ENCODE measurements at regions not wholly inside any gene's neighbourhood (a gene's known extent, or its start where the extent isn't known, plus 50 kb on each side); places are given as distances from the start of the nearest gene placed in this dataset.

GRCh38 chr3:84184937-84185336, 773.9 kb upstream of the CADM2 start:
- Histone ChIP-seq H3K9me3 (ENCODE audit: insufficient read depth, low read length) (peaks cover 17% of the 10 kb centered on the region), H3K4me1 (ENCODE audit: insufficient read depth, insufficient read length) (no peaks in the 10 kb centered on the region), H3K36me3 (ENCODE audit: insufficient read depth, insufficient read length, low read length) (no peaks in the 10 kb centered on the region), H3K4me3 (ENCODE audit: insufficient read length, low read depth) (no peak overlapping the region), H3K9ac (ENCODE audit: insufficient read length, low read depth) (no peak overlapping the region), H3K27me3 (ENCODE audit: insufficient read depth, insufficient read length) (no peaks in the 10 kb centered on the region)
- DNase-seq (ENCODE audit: low read depth, low spot score) = no peak
- TF ChIP-seq SUZ12 (IDR thresholded peaks at IDR 0.05; ENCODE audit: extremely low read depth, insufficient read depth, insufficient read length) = no peak
- no peak for TF ChIP-seq ZNF274 (IDR thresholded peaks at IDR 0.05; ENCODE audit: low read depth, low read length)
- TF ChIP-seq YY1 (IDR thresholded peaks at IDR 0.05; ENCODE audit: insufficient read depth, insufficient read length) = no peak

DNA sequence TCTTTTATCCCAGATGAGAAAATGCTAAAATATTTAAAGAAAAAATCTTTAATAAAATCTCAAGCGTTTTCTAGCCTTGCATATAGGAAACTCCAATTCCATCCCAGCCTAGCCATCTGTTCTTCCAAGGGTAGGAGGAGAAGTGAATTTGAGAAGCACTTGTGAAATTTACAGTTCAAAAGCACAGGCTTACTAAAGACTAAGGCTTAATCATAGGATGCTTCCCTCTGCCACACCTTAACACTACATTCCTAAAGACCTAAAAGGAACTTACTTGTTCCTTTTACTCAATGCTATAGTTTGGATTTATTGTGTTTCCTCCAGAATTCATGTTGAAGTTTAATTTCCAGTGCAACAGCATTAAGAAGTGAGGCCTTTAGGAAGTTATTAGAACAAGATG, 764.8 kb upstream of the CADM2 start:
- TF ChIP-seq YY1 (IDR thresholded peaks at IDR 0.05; ENCODE audit: insufficient read depth, insufficient read length) = no peak
- no peak for TF ChIP-seq SUZ12 (IDR thresholded peaks at IDR 0.05; ENCODE audit: extremely low read depth, insufficient read depth, insufficient read length)
- Histone ChIP-seq H3K9me3 (ENCODE audit: insufficient read depth, low read length) (peaks cover 30% of the 10 kb centered on the region), H3K4me1 (ENCODE audit: insufficient read depth, insufficient read length) (no peaks in the 10 kb centered on the region), H3K9ac (ENCODE audit: insufficient read length, low read depth) (no peak overlapping the region), H3K36me3 (ENCODE audit: insufficient read depth, insufficient read length, low read length) (no peaks in the 10 kb centered on the region), H3K27me3 (ENCODE audit: insufficient read depth, insufficient read length) (no peaks in the 10 kb centered on the region), H3K4me3 (ENCODE audit: insufficient read length, low read depth) (no peak overlapping the region)
- DNase-seq (ENCODE audit: low read depth, low spot score) = peak; percentile 9

- DNase-seq (ENCODE audit: low read depth, low spot score) = peak; percentile 28
- Histone ChIP-seq H3K36me3 (ENCODE audit: insufficient read depth, insufficient read length, low read length) (no peaks in the 10 kb centered on the region), H3K27me3 (ENCODE audit: insufficient read depth, insufficient read length) (no peaks in the 10 kb centered on the region), H3K9ac (ENCODE audit: insufficient read length, low read depth) (no peak overlapping the region), H3K4me1 (ENCODE audit: insufficient read depth, insufficient read length) (no peaks in the 10 kb centered on the region), H3K9me3 (ENCODE audit: insufficient read depth, low read length) (peaks cover 6% of the 10 kb centered on the region; the same call in 1 of the 2 replicates), H3K4me3 (ENCODE audit: insufficient read length, low read depth) (no peak overlapping the region)
- TF ChIP-seq ZNF274 (IDR thresholded peaks at IDR 0.05; ENCODE audit: low read depth, low read length) = no peak
Measured at GRCh38 chr3:84209474-84209873, 749.3 kb upstream of the CADM2 start.

DNA sequence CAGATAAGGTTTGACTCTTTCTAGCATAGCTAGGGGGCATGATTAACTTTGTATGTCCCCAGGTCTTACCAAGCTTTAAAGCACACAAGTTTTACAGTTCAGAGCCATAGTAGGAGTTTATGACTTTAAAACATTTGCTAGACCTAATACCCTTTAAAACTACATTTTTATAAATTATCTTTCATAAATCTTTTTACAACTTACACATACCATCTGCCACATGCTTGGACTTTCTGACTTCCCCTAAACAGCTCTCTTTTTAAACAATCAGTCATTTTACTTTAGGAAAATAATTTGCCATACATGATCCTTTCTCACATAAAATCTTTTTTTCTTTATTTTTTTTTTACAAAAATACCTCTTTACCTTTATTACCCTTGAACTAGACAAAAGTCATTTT, 735.3 kb upstream of the CADM2 start:
- no peak overlapping the region for H3K4me3 ChIP-seq (ENCODE audit: insufficient read length, low read depth)
- H3K36me3 ChIP-seq (ENCODE audit: insufficient read depth, insufficient read length, low read length) = no peaks in the 10 kb centered on the region
- H3K27me3 ChIP-seq (ENCODE audit: insufficient read depth, insufficient read length) = no peaks in the 10 kb centered on the region
- no peak for DNase-seq (ENCODE audit: low read depth, low spot score)
- no peak for TF ChIP-seq ZNF274 (IDR thresholded peaks at IDR 0.05; ENCODE audit: low read depth, low read length)
- no peak for TF ChIP-seq YY1 (IDR thresholded peaks at IDR 0.05; ENCODE audit: insufficient read depth, insufficient read length)
- no peak for TF ChIP-seq SUZ12 (IDR thresholded peaks at IDR 0.05; ENCODE audit: extremely low read depth, insufficient read depth, insufficient read length)
- H3K9ac ChIP-seq (ENCODE audit: insufficient read length, low read depth) = no peak overlapping the region
- no peaks in the 10 kb centered on the region for H3K4me1 ChIP-seq (ENCODE audit: insufficient read depth, insufficient read length)
- peaks cover 63% of the 10 kb centered on the region for H3K9me3 ChIP-seq (ENCODE audit: insufficient read depth, low read length)

DNA sequence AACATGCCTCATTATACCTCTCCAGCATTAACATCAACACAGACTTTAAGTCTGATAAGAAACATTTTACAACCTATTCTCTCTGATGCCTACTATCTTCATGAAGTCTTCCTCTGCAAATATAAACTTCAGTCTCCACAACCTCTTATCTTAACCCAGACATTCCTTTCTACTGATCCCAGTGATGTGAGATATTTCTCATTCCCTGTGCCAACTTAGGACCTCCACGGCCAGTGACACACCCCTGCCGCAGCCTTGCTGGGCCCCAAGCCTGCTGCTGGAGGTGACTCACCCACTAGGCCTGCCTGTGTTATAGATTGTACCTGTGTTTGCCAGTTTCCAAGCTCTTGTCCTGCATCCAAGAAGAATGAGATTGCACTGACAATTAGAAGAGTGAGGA, 734.5 kb upstream of the CADM2 start:
- H3K9me3 ChIP-seq (ENCODE audit: insufficient read depth, low read length) = peaks cover 63% of the 10 kb centered on the region
- DNase-seq (ENCODE audit: low read depth, low spot score) = no peak

GRCh38 chr3:84236261-84236660, 722.5 kb upstream of the CADM2 start:
- no peak for TF ChIP-seq YY1 (IDR thresholded peaks at IDR 0.05; ENCODE audit: insufficient read depth, insufficient read length)
- TF ChIP-seq SUZ12 (IDR thresholded peaks at IDR 0.05; ENCODE audit: extremely low read depth, insufficient read depth, insufficient read length) = no peak
- no peak for TF ChIP-seq ZNF274 (IDR thresholded peaks at IDR 0.05; ENCODE audit: low read depth, low read length)
- no peaks in the 10 kb centered on the region for H3K9me3 ChIP-seq (ENCODE audit: insufficient read depth, low read length)
- no peaks in the 10 kb centered on the region for H3K4me1 ChIP-seq (ENCODE audit: insufficient read depth, insufficient read length)
- H3K4me3 ChIP-seq (ENCODE audit: insufficient read length, low read depth) = no peak overlapping the region
- DNase-seq (ENCODE audit: low read depth, low spot score) = no peak
- no peaks in the 10 kb centered on the region for H3K36me3 ChIP-seq (ENCODE audit: insufficient read depth, insufficient read length, low read length)
- H3K27me3 ChIP-seq (ENCODE audit: insufficient read depth, insufficient read length) = no peaks in the 10 kb centered on the region
- no peak overlapping the region for H3K9ac ChIP-seq (ENCODE audit: insufficient read length, low read depth)

More for the DNA sequence above, 734.5 kb upstream of the CADM2 start:
- Histone ChIP-seq H3K9ac (ENCODE audit: insufficient read length, low read depth) (no peak overlapping the region), H3K36me3 (ENCODE audit: insufficient read depth, insufficient read length, low read length) (no peaks in the 10 kb centered on the region), H3K4me3 (ENCODE audit: insufficient read length, low read depth) (no peak overlapping the region), H3K27me3 (ENCODE audit: insufficient read depth, insufficient read length) (no peaks in the 10 kb centered on the region), H3K4me1 (ENCODE audit: insufficient read depth, insufficient read length) (no peaks in the 10 kb centered on the region)
- no peak for TF ChIP-seq YY1 (IDR thresholded peaks at IDR 0.05; ENCODE audit: insufficient read depth, insufficient read length)

DNA sequence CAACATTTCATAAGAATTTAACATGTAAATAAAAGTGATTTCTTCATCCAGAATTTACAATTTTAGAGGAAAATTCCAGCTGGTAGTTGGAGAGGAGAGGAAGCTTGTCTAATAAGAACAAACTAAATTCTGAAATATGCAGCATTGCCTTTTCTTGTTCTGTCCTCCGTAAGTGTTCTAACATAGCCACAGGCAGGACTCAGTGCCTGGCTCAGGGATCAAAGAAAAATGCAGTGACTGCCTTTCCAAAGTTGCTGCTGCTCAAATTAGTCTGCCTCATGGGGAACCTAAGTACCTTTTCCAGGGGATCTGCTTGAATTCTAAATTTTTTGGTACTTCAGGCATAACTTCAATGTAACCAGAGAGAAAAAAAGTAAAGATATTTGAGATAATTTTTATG, 713.0 kb upstream of the CADM2 start:
- Histone ChIP-seq H3K27me3 (ENCODE audit: insufficient read depth, insufficient read length) (no peaks in the 10 kb centered on the region), H3K4me1 (ENCODE audit: insufficient read depth, insufficient read length) (no peaks in the 10 kb centered on the region), H3K36me3 (ENCODE audit: insufficient read depth, insufficient read length, low read length) (no peaks in the 10 kb centered on the region), H3K4me3 (ENCODE audit: insufficient read length, low read depth) (no peak overlapping the region), H3K9me3 (ENCODE audit: insufficient read depth, low read length) (peaks cover 5% of the 10 kb centered on the region; the same call in 1 of the 2 replicates), H3K9ac (ENCODE audit: insufficient read length, low read depth) (no peak overlapping the region)
- TF ChIP-seq ZNF274 (IDR thresholded peaks at IDR 0.05; ENCODE audit: low read depth, low read length) = no peak
- no peak for TF ChIP-seq YY1 (IDR thresholded peaks at IDR 0.05; ENCODE audit: insufficient read depth, insufficient read length)
- TF ChIP-seq SUZ12 (IDR thresholded peaks at IDR 0.05; ENCODE audit: extremely low read depth, insufficient read depth, insufficient read length) = no peak
- DNase-seq (ENCODE audit: low read depth, low spot score) = no peak

GRCh38 chr3:84260596-84260995, 698.2 kb upstream of the CADM2 start:
- Histone ChIP-seq H3K9me3 (ENCODE audit: insufficient read depth, low read length) (no peaks in the 10 kb centered on the region), H3K36me3 (ENCODE audit: insufficient read depth, insufficient read length, low read length) (no peaks in the 10 kb centered on the region), H3K4me3 (ENCODE audit: insufficient read length, low read depth) (no peak overlapping the region), H3K27me3 (ENCODE audit: insufficient read depth, insufficient read length) (no peaks in the 10 kb centered on the region), H3K4me1 (ENCODE audit: insufficient read depth, insufficient read length) (no peaks in the 10 kb centered on the region), H3K9ac (ENCODE audit: insufficient read length, low read depth) (no peak overlapping the region)
- no peak for DNase-seq (ENCODE audit: low read depth, low spot score)
- TF ChIP-seq SUZ12 (IDR thresholded peaks at IDR 0.05; ENCODE audit: extremely low read depth, insufficient read depth, insufficient read length) (no peak), YY1 (IDR thresholded peaks at IDR 0.05; ENCODE audit: insufficient read depth, insufficient read length) (no peak), ZNF274 (IDR thresholded peaks at IDR 0.05; ENCODE audit: low read depth, low read length) (no peak)
